ENCODE measurements at regions not wholly inside any gene's neighbourhood (a gene's known extent, or its start where the extent isn't known, plus 50 kb on each side); places are given as distances from the start of the nearest gene placed in this dataset.
"Not testable (repeated sequence)": the region's sequence is repeated elsewhere in the genome, so short reads cannot be mapped to it uniquely, and the experiment has no call there.

DNA sequence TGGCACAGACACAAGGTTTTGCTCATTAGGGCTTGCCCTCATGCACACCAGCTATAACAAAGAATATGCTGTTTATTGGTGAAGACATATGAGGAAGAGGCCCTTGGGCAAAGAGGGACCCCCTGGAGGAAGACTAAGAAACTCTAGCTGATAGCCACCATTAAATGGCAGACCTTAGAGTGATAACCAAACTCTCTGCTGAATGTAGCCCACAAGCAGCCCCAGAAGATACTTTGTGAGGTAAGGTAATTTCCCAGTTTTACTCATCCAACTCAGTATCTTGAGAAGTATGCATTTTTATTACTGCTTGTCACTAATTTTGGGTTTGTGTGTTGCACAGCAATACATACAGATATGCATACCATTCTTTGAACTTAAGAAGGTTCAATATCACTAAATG is 563.3 kb downstream of the DOK5 start:
- no peak for DNase-seq
- H3K27ac ChIP-seq (ENCODE audit: low read length): no peak overlapping the region
- intact Hi-C loops (cut with DNase I): no loop called here
- H3K4me1 ChIP-seq (ENCODE audit: control insufficient read depth, insufficient read depth, low read length): no peaks in the 10 kb centered on the region
- no peaks in the 10 kb centered on the region for H3K9me3 ChIP-seq (ENCODE audit: control insufficient read depth, low read length)
- no peak overlapping the region for H3K4me3 ChIP-seq (ENCODE audit: low read length)
- ATAC-seq: no peak
- no peaks in the 10 kb centered on the region for H3K27me3 ChIP-seq (ENCODE audit: control insufficient read depth, insufficient read depth)

DNA sequence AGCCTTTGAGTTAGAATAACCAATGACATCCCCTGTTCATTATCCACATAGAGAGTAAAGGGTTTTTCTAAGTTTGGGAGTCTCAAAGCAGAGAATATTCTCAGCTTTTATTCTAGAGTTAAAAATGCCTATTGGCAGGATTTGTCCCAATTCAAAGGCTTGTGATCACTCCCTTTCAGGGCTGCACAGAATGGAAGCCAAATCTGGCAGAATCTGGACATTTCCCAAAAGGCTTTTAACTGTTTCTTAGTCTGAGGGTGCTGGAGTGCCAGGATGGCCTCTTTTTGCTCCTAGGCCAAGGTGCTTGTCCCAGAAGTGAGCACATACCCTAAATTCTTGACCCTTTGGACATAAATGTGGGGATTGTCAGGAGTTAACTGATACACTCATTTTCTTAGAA is 556.6 kb downstream of the DOK5 start:
- no peaks in the 10 kb centered on the region for H3K4me1 ChIP-seq (ENCODE audit: control insufficient read depth, insufficient read depth, low read length)
- no peak overlapping the region for H3K27ac ChIP-seq (ENCODE audit: low read length)
- ATAC-seq (no peak), DNase-seq (no peak)
- H3K9me3 ChIP-seq (ENCODE audit: control insufficient read depth, low read length): no peaks in the 10 kb centered on the region
- no peaks in the 10 kb centered on the region for H3K27me3 ChIP-seq (ENCODE audit: control insufficient read depth, insufficient read depth)
- H3K4me3 ChIP-seq (ENCODE audit: low read length): no peak overlapping the region
- intact Hi-C loops (cut with DNase I): no loop called here

- DNase-seq (no peak), ATAC-seq (no peak)
- no peak overlapping the region for H3K27ac ChIP-seq (ENCODE audit: low read length)
- no peaks in the 10 kb centered on the region for H3K9me3 ChIP-seq (ENCODE audit: control insufficient read depth, low read length)
- H3K4me3 ChIP-seq (ENCODE audit: low read length): no peak overlapping the region
- 78% methylated on average over 4 of the region's 4 CpGs for WGBS
- intact Hi-C loops (cut with DNase I): no loop called here
- no peaks in the 10 kb centered on the region for H3K27me3 ChIP-seq (ENCODE audit: control insufficient read depth, insufficient read depth)
- H3K4me1 ChIP-seq (ENCODE audit: control insufficient read depth, insufficient read depth, low read length): no peaks in the 10 kb centered on the region
These were observed 539.4 kb downstream of the DOK5 start for GRCh38 chr20:55014766-55015165.

- Histone ChIP-seq H3K4me1 (ENCODE audit: control insufficient read depth, insufficient read depth, low read length) (no peaks in the 10 kb centered on the region), H3K9me3 (ENCODE audit: control insufficient read depth, low read length) (no peaks in the 10 kb centered on the region), H3K4me3 (ENCODE audit: low read length) (no peak overlapping the region), H3K27me3 (ENCODE audit: control insufficient read depth, insufficient read depth) (no peaks in the 10 kb centered on the region), H3K27ac (ENCODE audit: low read length) (no peak overlapping the region)
- 97% methylated on average over 1 of the region's 1 CpG for WGBS
- ATAC-seq (no peak), DNase-seq (no peak)
- intact Hi-C loops (cut with DNase I): no loop called here
These were observed 535.4 kb downstream of the DOK5 start for GRCh38 chr20:55010761-55011160.

GRCh38 chr20:55009066-55009465 is 533.7 kb downstream of the DOK5 start:
- intact Hi-C loops (cut with DNase I): no loop called here
- WGBS: 84% methylated on average over 2 of the region's 2 CpGs
- ATAC-seq: no peak
- no peak overlapping the region for H3K27ac ChIP-seq (ENCODE audit: low read length)
- H3K4me3 ChIP-seq (ENCODE audit: low read length): no peak overlapping the region
- DNase-seq: no peak
- no peaks in the 10 kb centered on the region for H3K4me1 ChIP-seq (ENCODE audit: control insufficient read depth, insufficient read depth, low read length)
- no peaks in the 10 kb centered on the region for H3K27me3 ChIP-seq (ENCODE audit: control insufficient read depth, insufficient read depth)
- no peaks in the 10 kb centered on the region for H3K9me3 ChIP-seq (ENCODE audit: control insufficient read depth, low read length)

- no peaks in the 10 kb centered on the region for H3K4me1 ChIP-seq (ENCODE audit: control insufficient read depth, insufficient read depth, low read length)
- no peak overlapping the region for H3K27ac ChIP-seq (ENCODE audit: low read length)
- ATAC-seq (peak in 1 of 2 donors; percentile 43), DNase-seq (no peak)
- no peaks in the 10 kb centered on the region for H3K27me3 ChIP-seq (ENCODE audit: control insufficient read depth, insufficient read depth)
- WGBS: 32% methylated on average over 3 of the region's 3 CpGs
- H3K4me3 ChIP-seq (ENCODE audit: low read length): no peak overlapping the region
- no peaks in the 10 kb centered on the region for H3K9me3 ChIP-seq (ENCODE audit: control insufficient read depth, low read length)
- intact Hi-C loops (cut with DNase I): no loop called here
These were observed 528.7 kb downstream of the DOK5 start for GRCh38 chr20:55004044-55004443.

DNA sequence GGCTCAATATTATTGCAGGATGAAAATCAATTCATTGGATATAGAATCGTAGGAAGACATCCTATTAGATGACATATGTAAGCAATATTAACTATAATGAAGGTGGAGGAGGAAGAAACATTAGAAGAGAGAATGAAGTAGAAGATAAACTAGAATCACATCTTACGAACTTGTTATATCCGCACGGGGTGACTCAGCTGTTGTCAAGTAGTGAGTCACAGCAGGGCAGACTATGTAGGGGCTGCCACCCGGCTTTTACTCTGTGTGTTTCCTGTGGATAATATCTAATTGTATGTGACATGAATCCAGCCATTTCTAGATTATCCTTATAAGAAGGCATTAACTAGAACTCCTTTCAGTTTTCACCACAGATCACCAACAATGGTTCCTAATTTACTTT is 520.2 kb downstream of the DOK5 start:
- intact Hi-C loops (cut with DNase I): no loop called here
- Histone ChIP-seq H3K9me3 (ENCODE audit: control insufficient read depth, low read length) (no peaks in the 10 kb centered on the region), H3K4me1 (ENCODE audit: control insufficient read depth, insufficient read depth, low read length) (no peaks in the 10 kb centered on the region), H3K4me3 (ENCODE audit: low read length) (no peak overlapping the region), H3K27me3 (ENCODE audit: control insufficient read depth, insufficient read depth) (peaks cover 2% of the 10 kb centered on the region), H3K27ac (ENCODE audit: low read length) (no peak overlapping the region)
- DNase-seq: no peak
- no peak for ATAC-seq
- 61% methylated on average over 5 of the region's 5 CpGs for WGBS

GRCh38 chr20:54995011-54995410 is 519.6 kb downstream of the DOK5 start:
- Histone ChIP-seq H3K27ac (ENCODE audit: low read length) (no peak overlapping the region), H3K4me3 (ENCODE audit: low read length) (no peak overlapping the region), H3K9me3 (ENCODE audit: control insufficient read depth, low read length) (no peaks in the 10 kb centered on the region), H3K4me1 (ENCODE audit: control insufficient read depth, insufficient read depth, low read length) (no peaks in the 10 kb centered on the region), H3K27me3 (ENCODE audit: control insufficient read depth, insufficient read depth) (peaks cover 2% of the 10 kb centered on the region)
- 40% methylated on average over 4 of the region's 4 CpGs for WGBS
- intact Hi-C loops (cut with DNase I): no loop called here
- no peak for ATAC-seq
- DNase-seq: no peak

DNA sequence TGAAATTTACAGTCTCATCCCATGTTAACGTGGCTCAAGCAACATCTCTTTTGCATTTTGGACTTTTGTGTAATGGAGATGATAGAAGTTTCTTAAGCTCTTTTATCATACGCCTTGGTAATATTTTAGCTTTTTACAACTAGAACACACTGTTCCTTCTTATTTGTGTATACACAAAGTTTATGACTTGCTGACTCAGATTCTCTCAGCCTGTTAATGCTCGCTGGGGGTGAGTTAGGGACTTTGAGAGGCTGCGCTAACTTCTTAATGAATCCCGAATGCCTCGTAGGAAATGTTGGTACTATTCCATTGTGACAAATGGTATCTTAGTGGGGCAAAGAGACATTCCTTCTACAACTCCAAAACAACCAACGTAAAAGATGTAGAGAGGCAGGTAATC is 509.7 kb downstream of the DOK5 start:
- H3K27me3 ChIP-seq (ENCODE audit: control insufficient read depth, insufficient read depth): no peaks in the 10 kb centered on the region
- 90% methylated on average over 7 of the region's 7 CpGs for WGBS
- DNase-seq: no peak
- no peak for ATAC-seq
- no peaks in the 10 kb centered on the region for H3K9me3 ChIP-seq (ENCODE audit: control insufficient read depth, low read length)
- no peak overlapping the region for H3K27ac ChIP-seq (ENCODE audit: low read length)
- no peak overlapping the region for H3K4me3 ChIP-seq (ENCODE audit: low read length)
- intact Hi-C loops (cut with DNase I): no loop called here
- no peaks in the 10 kb centered on the region for H3K4me1 ChIP-seq (ENCODE audit: control insufficient read depth, insufficient read depth, low read length)

GRCh38 chr20:54984104-54984448 is 508.7 kb downstream of the DOK5 start:
- Histone ChIP-seq H3K27ac (ENCODE audit: low read length) (no peak overlapping the region), H3K4me1 (ENCODE audit: control insufficient read depth, insufficient read depth, low read length) (no peaks in the 10 kb centered on the region), H3K9me3 (ENCODE audit: control insufficient read depth, low read length) (no peaks in the 10 kb centered on the region), H3K27me3 (ENCODE audit: control insufficient read depth, insufficient read depth) (no peaks in the 10 kb centered on the region), H3K4me3 (ENCODE audit: low read length) (no peak overlapping the region)
- no peak for DNase-seq
- WGBS: 76% methylated on average over 1 of the region's 1 CpG
- ATAC-seq: no peak
- intact Hi-C loops (cut with DNase I): no loop called here

- H3K4me1 ChIP-seq (ENCODE audit: control insufficient read depth, insufficient read depth, low read length); H3K27ac ChIP-seq (ENCODE audit: low read length); intact Hi-C loops (cut with DNase I); H3K9me3 ChIP-seq (ENCODE audit: control insufficient read depth, low read length); DNase-seq; H3K27me3 ChIP-seq (ENCODE audit: control insufficient read depth, insufficient read depth); H3K4me3 ChIP-seq (ENCODE audit: low read length); ATAC-seq: not testable (repeated sequence)
- 85% methylated on average over 11 of the region's 11 CpGs for WGBS
These were observed 508.2 kb downstream of the DOK5 start for GRCh38 chr20:54983394-54984103.

DNA sequence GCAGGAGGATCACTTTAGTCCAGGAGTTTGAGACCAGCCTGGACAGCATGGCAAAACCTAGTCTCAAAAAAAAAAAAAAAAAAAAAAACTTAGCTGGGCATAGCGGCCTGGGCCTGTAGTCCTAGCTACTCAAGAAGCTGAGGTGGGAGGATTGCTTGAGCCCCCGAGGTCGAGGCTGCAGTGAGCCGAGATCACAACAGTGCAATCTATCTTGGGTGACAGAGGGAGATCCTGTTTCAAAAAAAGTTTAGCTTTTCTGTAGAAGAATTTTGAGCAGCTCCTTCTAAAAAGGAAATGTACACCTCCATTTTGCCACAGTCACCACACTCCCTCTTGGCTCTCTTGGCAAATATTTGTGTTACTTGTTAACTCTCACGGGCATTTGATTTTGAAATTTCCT is 505.8 kb downstream of the DOK5 start:
- intact Hi-C loops (cut with DNase I): no loop called here
- no peak for ATAC-seq
- WGBS: 69% methylated on average over 5 of the region's 5 CpGs

More for the DNA sequence above, 505.8 kb downstream of the DOK5 start:
- Histone ChIP-seq H3K9me3 (ENCODE audit: control insufficient read depth, low read length) (no peaks in the 10 kb centered on the region), H3K27ac (ENCODE audit: low read length) (no peak overlapping the region), H3K4me3 (ENCODE audit: low read length) (no peak overlapping the region), H3K4me1 (ENCODE audit: control insufficient read depth, insufficient read depth, low read length) (no peaks in the 10 kb centered on the region), H3K27me3 (ENCODE audit: control insufficient read depth, insufficient read depth) (no peaks in the 10 kb centered on the region)
- DNase-seq: no peak

Data from right cardiac atrium (tissue), 5 donors.